Lower leg skin (tissue), 4 donors: ENCODE measurements at regions not wholly inside any gene's neighbourhood (a gene's known extent, or its start where the extent isn't known, plus 50 kb on each side); places are given as distances from the start of the nearest gene placed in this dataset.
A peak's percentile ranks its signal among the peaks of the same experiment; 100 is the strongest.
"Not testable (repeated sequence)": the region's sequence is repeated elsewhere in the genome, so short reads cannot be mapped to it uniquely, and the experiment has no call there.

Source experiments
- DNase-seq, 2 donors: peaks; one replicate each; pipeline ENCODE4 v3.0.0-alpha.2; 2019; ENCODE audit warnings: low spot score in 2 of 2
- H3K4me3 ChIP-seq: fragments of 200-600 bp; sonication (generic); 2 replicates; pipeline ENCODE4 v1.5.1; 2017; ENCODE audit warnings: mild to moderate bottlenecking, low read depth; ENCODE audit not compliant: poor library complexity, severe bottlenecking
- CTCF ChIP-seq, 3 donors: fragments of 450-650 bp; IDR thresholded peaks; one replicate each; pipeline ENCODE4 v1.5.1; 2016; ENCODE audit warnings: antibody characterized with exemption in 3 of 3, mild to moderate bottlenecking in 3 of 3, moderate library complexity in 2 of 3
- POLR2A ChIP-seq, 2 donors: fragments of 450-650 bp; IDR thresholded peaks; one replicate each; pipeline ENCODE4 v1.6.1; 2016 to 2017; ENCODE audit warnings: antibody characterized with exemption in 2 of 2, mild to moderate bottlenecking in 1 of 2, moderate library complexity in 1 of 2
- WGBS, 2 donors: methylation state at CpG; one replicate each; pipeline ENCODE4 v1.1.5; 2018; 5-methylcytosine and 5-hydroxymethylcytosine counted together
- intact Hi-C: fragments of 100-400 bp; cut with DNase I; formaldehyde crosslinking; loops from one replicate; pipeline ENCODE4 v1.15.0; 2023; ENCODE audit warnings: low total_unique reads

GRCh38 chr14:59041308-59041707 lies 147.2 kb upstream of the DAAM1 start:
- no peak overlapping the region for H3K4me3 ChIP-seq
- intact Hi-C loops = no loop called here
- WGBS, 2 donors = 89 to 96% methylated on average over 3 of the region's 3 CpGs
- no peak for DNase-seq
- TF ChIP-seq POLR2A (IDR thresholded peaks at IDR 0.05) (no peak), CTCF (IDR thresholded peaks at IDR 0.05) (no peak)

GRCh38 chr14:59044707-59045106 lies 143.8 kb upstream of the DAAM1 start:
- DNase-seq = no peak
- TF ChIP-seq POLR2A (IDR thresholded peaks at IDR 0.05) = no peak
- no peak for TF ChIP-seq CTCF (IDR thresholded peaks at IDR 0.05)
- WGBS, 2 donors = 86 to 88% methylated on average over 6 of the region's 6 CpGs
- H3K4me3 ChIP-seq = no peak overlapping the region
- intact Hi-C loops = no loop called here

- 70 to 77% methylated on average over 2 of the region's 2 CpGs for WGBS, 2 donors
- no peak overlapping the region for H3K4me3 ChIP-seq
- intact Hi-C loops = no loop called here
- no peak for TF ChIP-seq CTCF (IDR thresholded peaks at IDR 0.05)
- TF ChIP-seq POLR2A (IDR thresholded peaks at IDR 0.05) = no peak
- DNase-seq = no peak
Observed at GRCh38 chr14:59046746-59047145, 141.7 kb upstream of the DAAM1 start.

- 61 to 70% methylated on average over 1 of the region's 1 CpG for WGBS, 2 donors
- DNase-seq = no peak
- H3K4me3 ChIP-seq = no peak overlapping the region
- intact Hi-C loops = no loop called here
- TF ChIP-seq POLR2A (IDR thresholded peaks at IDR 0.05) = no peak
- TF ChIP-seq CTCF (IDR thresholded peaks at IDR 0.05) = no peak
Observed at GRCh38 chr14:59055006-59055405, 133.5 kb upstream of the DAAM1 start.

GRCh38 chr14:59055439-59056045 lies 132.9 kb upstream of the DAAM1 start:
- intact Hi-C loops = no loop called here
- TF ChIP-seq POLR2A (IDR thresholded peaks at IDR 0.05) (no peak), CTCF (IDR thresholded peaks at IDR 0.05) (no peak)
- DNase-seq = peak in 1 of 2 donors; percentile 21
- no peak overlapping the region for H3K4me3 ChIP-seq

- TF ChIP-seq CTCF (IDR thresholded peaks at IDR 0.05) (no peak), POLR2A (IDR thresholded peaks at IDR 0.05) (no peak)
- WGBS, 2 donors = 58 to 72% methylated on average over 2 of the region's 2 CpGs
- no peak overlapping the region for H3K4me3 ChIP-seq
- intact Hi-C loops = no loop called here
- no peak for DNase-seq
Observed at GRCh38 chr14:59057551-59057950, 130.9 kb upstream of the DAAM1 start.

GRCh38 chr14:59058776-59059175 lies 129.7 kb upstream of the DAAM1 start:
- DNase-seq, intact Hi-C loops, H3K4me3 ChIP-seq: not testable (repeated sequence)
- 90 to 94% methylated on average over 25 to 30 of the region's 30 CpGs for WGBS, 2 donors
